ENCODE measurements at regions not wholly inside any gene's neighbourhood (a gene's known extent, or its start where the extent isn't known, plus 50 kb on each side); places are given as distances from the start of the nearest gene placed in this dataset.
"Not testable (repeated sequence)": the region's sequence is repeated elsewhere in the genome, so short reads cannot be mapped to it uniquely, and the experiment has no call there.

- no peak for DNase-seq
Measured at GRCh38 chr16:8108991-8109509, 481.3 kb downstream of the TMEM114 start.

GRCh38 chr16:8107296-8107695 lies 483.0 kb downstream of the TMEM114 start:
- no peak for DNase-seq

- DNase-seq, result no peak
Measured at GRCh38 chr16:8103649-8104289, 486.5 kb downstream of the TMEM114 start.

GRCh38 chr16:8099586-8099985 lies 490.7 kb downstream of the TMEM114 start:
- DNase-seq, result no peak

GRCh38 chr16:8098947-8099512 lies 491.3 kb downstream of the TMEM114 start:
- DNase-seq, result no peak

- no peak for DNase-seq
Measured at GRCh38 chr16:8096211-8096610, 494.1 kb downstream of the TMEM114 start.

GRCh38 chr16:8094696-8095095 lies 495.6 kb downstream of the TMEM114 start:
- no peak for DNase-seq

GRCh38 chr16:8088820-8089338 lies 501.4 kb downstream of the TMEM114 start:
- DNase-seq, result no peak

- DNase-seq, result no peak
Measured at GRCh38 chr16:8087597-8088289, 502.6 kb downstream of the TMEM114 start.

- DNase-seq, result no peak
Measured at GRCh38 chr16:8087146-8087545, 503.2 kb downstream of the TMEM114 start.

- DNase-seq, result no peak
Measured at GRCh38 chr16:8084882-8085281, 505.4 kb downstream of the TMEM114 start.

- no peak for DNase-seq
Measured at GRCh38 chr16:8084302-8084701, 506.0 kb downstream of the TMEM114 start.

GRCh38 chr16:8083560-8083959 lies 506.8 kb downstream of the TMEM114 start:
- DNase-seq, result no peak

- no peak for DNase-seq
Measured at GRCh38 chr16:8080817-8081216, 509.5 kb downstream of the TMEM114 start.

- DNase-seq, result no peak
Measured at GRCh38 chr16:8075271-8075670, 515.0 kb downstream of the TMEM114 start.

GRCh38 chr16:8070506-8070905 lies 519.8 kb downstream of the TMEM114 start:
- DNase-seq, result no peak

GRCh38 chr16:8068225-8068624 lies 522.1 kb downstream of the TMEM114 start:
- not testable (repeated sequence) for DNase-seq

GRCh38 chr16:8063159-8063558 lies 527.2 kb downstream of the TMEM114 start:
- no peak for DNase-seq

GRCh38 chr16:8062677-8063076 lies 527.6 kb downstream of the TMEM114 start:
- DNase-seq, result no peak

- DNase-seq, result no peak
Measured at GRCh38 chr16:8055761-8056160, 534.5 kb downstream of the TMEM114 start.

- no peak for DNase-seq
Measured at GRCh38 chr16:8053437-8053836, 536.9 kb downstream of the TMEM114 start.

GRCh38 chr16:8048433-8048832 lies 541.9 kb downstream of the TMEM114 start:
- DNase-seq, result no peak

GRCh38 chr16:8047736-8048135 lies 542.6 kb downstream of the TMEM114 start:
- no peak for DNase-seq

- no peak for DNase-seq
Measured at GRCh38 chr16:8044796-8045195, 545.5 kb downstream of the TMEM114 start.
